Retinal pigment epithelial cell (primary cell): ENCODE measurements at regions not wholly inside any gene's neighbourhood (a gene's known extent, or its start where the extent isn't known, plus 50 kb on each side); places are given as distances from the start of the nearest gene placed in this dataset.
"Not testable (repeated sequence)": the region's sequence is repeated elsewhere in the genome, so short reads cannot be mapped to it uniquely, and the experiment has no call there.

Source experiments
- DNase-seq: peaks from one replicate; pipeline ENCODE4 v3.0.0-alpha.2; 2010; ENCODE audit warnings: low read depth
- H3K4me3 ChIP-seq: 2 replicates; pipeline ENCODE4 v1.5.1; 2011; ENCODE audit warnings: mild to moderate bottlenecking, low read length, control low read depth, moderate library complexity
- CTCF ChIP-seq: conservative IDR thresholded peaks from 2 replicates; pipeline ENCODE4 v1.5.1; 2011; ENCODE audit warnings: low read depth, low read length, control low read depth, inconsistent platforms

DNA sequence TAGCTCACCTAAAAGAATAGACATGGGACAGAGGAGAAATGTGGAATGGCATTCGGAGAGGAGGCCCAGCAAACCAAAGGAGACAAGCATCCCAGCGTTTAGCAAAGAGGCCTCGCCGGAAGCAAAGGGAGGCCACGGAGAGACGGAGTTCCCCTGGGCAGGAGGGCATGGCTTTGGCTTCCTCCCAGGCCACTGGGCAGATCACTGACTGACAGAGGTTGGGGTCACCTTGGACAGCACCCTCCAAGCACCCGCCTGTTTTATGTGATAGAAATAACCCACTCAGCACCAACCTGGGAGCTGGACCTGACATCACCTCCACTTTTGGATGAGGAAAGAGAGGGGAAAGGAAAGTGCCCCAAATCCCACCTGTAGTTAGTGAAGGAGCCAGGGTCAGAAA, 434.1 kb downstream of the BRD1 start:
- H3K4me3 ChIP-seq = no peak overlapping the region
- TF ChIP-seq CTCF = no peak
- DNase-seq = no peak

DNA sequence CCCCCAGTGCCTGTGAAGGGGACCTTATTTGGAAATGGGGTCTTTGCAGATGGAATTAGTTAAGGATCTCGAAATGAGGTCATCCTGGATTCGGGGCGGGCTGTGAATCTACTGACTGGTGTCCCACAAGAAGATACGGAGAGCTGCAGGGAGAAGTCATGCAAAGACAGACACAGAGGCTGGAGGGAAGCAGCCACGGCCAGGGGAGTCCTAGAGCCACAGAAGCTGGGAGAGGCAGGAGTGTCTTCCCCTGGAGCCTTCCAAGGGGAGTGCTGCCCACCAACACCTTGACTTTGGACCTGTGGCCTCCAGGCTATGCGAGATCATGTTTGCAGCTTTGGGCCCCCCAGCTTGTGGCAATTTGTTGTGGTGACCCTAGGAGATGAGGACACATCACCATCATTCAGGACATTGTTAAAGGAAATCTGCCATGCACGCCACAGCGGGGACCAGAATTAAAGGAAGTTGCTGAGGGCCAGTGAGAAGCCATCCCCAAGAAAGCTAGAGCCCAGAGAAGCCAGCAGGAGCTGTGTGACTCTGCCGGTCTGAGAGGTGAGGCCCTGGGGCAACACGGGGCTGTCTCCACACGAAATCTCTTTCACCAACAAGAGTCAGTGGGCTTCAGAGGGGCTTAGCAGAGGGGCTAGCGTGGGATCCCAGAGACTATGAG, 434.7 kb downstream of the BRD1 start:
- no peak for TF ChIP-seq CTCF
- no peak for DNase-seq
- no peak overlapping the region for H3K4me3 ChIP-seq

GRCh38 chr22:49392247-49392646, 435.4 kb downstream of the BRD1 start:
- no peak for DNase-seq
- no peak for TF ChIP-seq CTCF
- H3K4me3 ChIP-seq = no peak overlapping the region

- no peak for TF ChIP-seq CTCF
- no peak for DNase-seq
- no peak overlapping the region for H3K4me3 ChIP-seq
Measured at GRCh38 chr22:49391436-49391835, 436.2 kb downstream of the BRD1 start.

GRCh38 chr22:49390954-49391353, 436.7 kb downstream of the BRD1 start:
- no peak for DNase-seq
- no peak for TF ChIP-seq CTCF

GRCh38 chr22:49383909-49384308, 443.8 kb downstream of the BRD1 start:
- DNase-seq, H3K4me3 ChIP-seq: not testable (repeated sequence)

More at GRCh38 chr22:49390954-49391353, 436.7 kb downstream of the BRD1 start:
- H3K4me3 ChIP-seq = no peak overlapping the region

- no peak for TF ChIP-seq CTCF
- no peak overlapping the region for H3K4me3 ChIP-seq
- DNase-seq = no peak
Measured at GRCh38 chr22:49382451-49382735, 445.3 kb downstream of the BRD1 start.
